ENCODE measurements at regions not wholly inside any gene's neighbourhood (a gene's known extent, or its start where the extent isn't known, plus 50 kb on each side); places are given as distances from the start of the nearest gene placed in this dataset.
"Not testable (repeated sequence)": the region's sequence is repeated elsewhere in the genome, so short reads cannot be mapped to it uniquely, and the experiment has no call there.

DNA sequence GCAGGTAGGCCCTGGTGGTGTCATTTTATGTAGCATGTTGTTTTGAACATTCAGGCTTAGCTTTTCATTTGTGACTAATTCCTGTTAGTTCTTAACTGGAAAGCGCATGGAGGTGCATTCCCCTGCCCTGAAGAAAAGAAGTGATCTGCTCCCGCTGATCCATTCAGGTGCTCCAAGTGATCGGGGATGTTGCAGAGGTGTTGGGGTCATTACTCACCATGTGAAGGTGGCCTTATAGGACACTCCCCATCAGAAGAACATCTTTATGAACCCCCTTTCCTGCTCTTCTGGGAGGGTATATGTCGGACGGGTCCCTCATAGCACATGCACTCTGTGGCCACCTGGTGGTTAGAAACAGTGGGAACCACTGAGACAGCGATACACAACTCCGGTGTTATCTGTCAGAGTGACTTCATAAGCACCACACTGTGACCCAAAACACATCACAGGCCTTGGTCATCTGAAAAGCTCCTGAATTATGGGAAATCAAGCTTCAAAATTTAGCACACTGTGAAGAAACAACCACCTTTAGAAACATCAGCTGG is 172.5 kb upstream of the NOTCH2NLA start:
- H3K79me2 ChIP-seq (ENCODE audit: control insufficient read depth, insufficient read depth, low read length): not testable (repeated sequence)

DNA sequence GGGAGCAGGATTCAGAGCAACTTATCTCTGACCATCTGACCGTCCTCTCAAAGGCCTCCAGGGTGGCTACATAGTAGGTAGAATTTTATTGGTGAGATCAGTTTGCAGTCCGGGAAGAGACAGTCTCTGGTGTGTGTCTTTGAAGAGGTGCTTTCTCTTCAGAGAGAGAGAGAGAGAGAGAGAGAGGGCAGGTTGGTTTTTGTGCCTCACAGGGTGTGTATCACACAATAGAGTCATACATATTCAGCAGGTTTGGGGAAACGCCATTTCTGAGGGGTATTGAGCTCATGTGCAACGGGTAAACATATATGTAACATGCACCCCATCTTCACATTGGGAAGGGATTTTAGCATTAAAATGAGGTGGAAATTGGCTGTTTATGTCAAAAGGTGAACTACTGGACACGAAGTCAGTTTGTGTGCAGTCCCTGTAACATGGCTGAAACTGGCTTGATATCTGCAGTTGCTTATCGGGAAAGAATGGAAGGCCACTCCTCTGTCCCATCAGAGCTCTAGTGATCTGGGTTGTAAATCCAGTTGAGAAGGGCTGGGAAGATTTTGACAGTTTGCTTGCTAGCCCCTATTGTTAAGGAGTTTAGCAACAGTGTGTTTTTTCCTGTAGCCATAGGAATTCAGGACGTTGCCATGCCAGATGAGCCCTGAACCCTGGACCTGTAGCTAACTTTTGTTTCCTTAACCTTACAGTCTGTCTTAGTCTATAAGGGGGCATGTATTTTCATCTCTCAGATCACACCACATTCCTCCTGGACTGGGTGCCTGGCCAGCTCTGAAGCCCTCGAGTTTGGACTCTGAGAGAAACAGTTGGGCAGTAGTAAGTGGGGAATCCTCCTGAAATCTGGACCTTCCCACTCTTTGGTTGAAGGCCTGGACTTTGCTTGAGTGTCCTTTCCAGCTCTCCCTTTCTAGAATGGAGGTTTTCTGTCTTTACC is 171.6 kb upstream of the NOTCH2NLA start:
- H3K9me3 ChIP-seq (ENCODE audit: control insufficient read depth, insufficient read depth, low read depth, low read length); H3K4me3 ChIP-seq (replicated peaks in 1 of 4; ENCODE audit: control extremely low read depth in 1 of 4, insufficient read depth in 1 of 4, low read depth in 3 of 4, low read length in 4 of 4); H3K27me3 ChIP-seq (ENCODE audit: control insufficient read depth, insufficient read depth, low read length); H4K20me1 ChIP-seq (ENCODE audit: control insufficient read depth, extremely low read depth, insufficient read depth, low read length); H3K27ac ChIP-seq (ENCODE audit: insufficient read depth, low read length); H3K36me3 ChIP-seq (ENCODE audit: control insufficient read depth, insufficient read depth, low read length); H3K4me1 ChIP-seq (ENCODE audit: control insufficient read depth, extremely low read depth, insufficient read depth, low read length); H3K9ac ChIP-seq (ENCODE audit: insufficient read depth, low read length); DNase-seq (ENCODE audit: low read depth in 2 of 2); H2AFZ ChIP-seq (ENCODE audit: low read length); H3K79me2 ChIP-seq (ENCODE audit: control insufficient read depth, insufficient read depth, low read length); H3K4me2 ChIP-seq (ENCODE audit: extremely low read depth, insufficient read depth, low read length): not testable (repeated sequence)

More for the DNA sequence above, 172.5 kb upstream of the NOTCH2NLA start:
- not testable (repeated sequence) for H3K27ac ChIP-seq (ENCODE audit: insufficient read depth, low read length); H3K9me3 ChIP-seq (ENCODE audit: control insufficient read depth, insufficient read depth, low read depth, low read length); H3K27me3 ChIP-seq (ENCODE audit: control insufficient read depth, insufficient read depth, low read length); H4K20me1 ChIP-seq (ENCODE audit: control insufficient read depth, extremely low read depth, insufficient read depth, low read length); H3K4me2 ChIP-seq (ENCODE audit: extremely low read depth, insufficient read depth, low read length); H2AFZ ChIP-seq (ENCODE audit: low read length); H3K36me3 ChIP-seq (ENCODE audit: control insufficient read depth, insufficient read depth, low read length); H3K4me1 ChIP-seq (ENCODE audit: control insufficient read depth, extremely low read depth, insufficient read depth, low read length); H3K9ac ChIP-seq (ENCODE audit: insufficient read depth, low read length); H3K4me3 ChIP-seq (replicated peaks in 1 of 4; ENCODE audit: control extremely low read depth in 1 of 4, insufficient read depth in 1 of 4, low read depth in 3 of 4, low read length in 4 of 4)
- DNase-seq (ENCODE audit: low read depth in 2 of 2): peak in 1 of 2 donors; percentile 9
- TF ChIP-seq, protein P1, sequence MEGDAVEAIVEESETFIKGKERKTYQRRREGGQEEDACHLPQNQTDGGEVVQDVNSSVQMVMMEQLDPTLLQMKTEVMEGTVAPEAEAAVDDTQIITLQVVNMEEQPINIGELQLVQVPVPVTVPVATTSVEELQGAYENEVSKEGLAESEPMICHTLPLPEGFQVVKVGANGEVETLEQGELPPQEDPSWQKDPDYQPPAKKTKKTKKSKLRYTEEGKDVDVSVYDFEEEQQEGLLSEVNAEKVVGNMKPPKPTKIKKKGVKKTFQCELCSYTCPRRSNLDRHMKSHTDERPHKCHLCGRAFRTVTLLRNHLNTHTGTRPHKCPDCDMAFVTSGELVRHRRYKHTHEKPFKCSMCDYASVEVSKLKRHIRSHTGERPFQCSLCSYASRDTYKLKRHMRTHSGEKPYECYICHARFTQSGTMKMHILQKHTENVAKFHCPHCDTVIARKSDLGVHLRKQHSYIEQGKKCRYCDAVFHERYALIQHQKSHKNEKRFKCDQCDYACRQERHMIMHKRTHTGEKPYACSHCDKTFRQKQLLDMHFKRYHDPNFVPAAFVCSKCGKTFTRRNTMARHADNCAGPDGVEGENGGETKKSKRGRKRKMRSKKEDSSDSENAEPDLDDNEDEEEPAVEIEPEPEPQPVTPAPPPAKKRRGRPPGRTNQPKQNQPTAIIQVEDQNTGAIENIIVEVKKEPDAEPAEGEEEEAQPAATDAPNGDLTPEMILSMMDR (conservative IDR thresholded peaks at IDR 0.05 in 1 of 2, IDR thresholded peaks at IDR 0.05 in 1 of 2; ENCODE audit: low read depth in 1 of 2, low read length in 2 of 2): peak; percentile 41 to 42

DNA sequence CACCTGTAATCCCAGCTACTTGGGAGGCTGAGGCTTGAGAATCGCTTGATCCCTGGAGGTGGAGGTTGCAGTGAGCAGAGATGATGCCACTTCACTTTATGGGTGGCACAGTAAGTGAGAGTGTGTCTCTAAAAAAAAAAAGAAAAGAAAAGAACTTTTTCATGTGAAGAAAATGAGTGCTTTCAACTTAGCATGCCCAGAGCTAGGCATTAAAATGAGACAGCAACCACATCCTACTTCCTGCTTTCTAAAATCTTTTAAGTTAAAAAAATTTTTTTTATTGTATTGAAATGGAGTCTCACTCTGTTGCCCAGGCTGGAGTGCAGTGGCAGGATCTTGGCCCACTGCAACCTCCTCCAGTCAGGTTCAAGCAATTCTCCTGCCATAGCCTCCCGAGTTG is 170.4 kb upstream of the NOTCH2NLA start:
- DNase-seq (ENCODE audit: low read depth in 2 of 2); H3K27ac ChIP-seq (ENCODE audit: insufficient read depth, low read length): not testable (repeated sequence)

DNA sequence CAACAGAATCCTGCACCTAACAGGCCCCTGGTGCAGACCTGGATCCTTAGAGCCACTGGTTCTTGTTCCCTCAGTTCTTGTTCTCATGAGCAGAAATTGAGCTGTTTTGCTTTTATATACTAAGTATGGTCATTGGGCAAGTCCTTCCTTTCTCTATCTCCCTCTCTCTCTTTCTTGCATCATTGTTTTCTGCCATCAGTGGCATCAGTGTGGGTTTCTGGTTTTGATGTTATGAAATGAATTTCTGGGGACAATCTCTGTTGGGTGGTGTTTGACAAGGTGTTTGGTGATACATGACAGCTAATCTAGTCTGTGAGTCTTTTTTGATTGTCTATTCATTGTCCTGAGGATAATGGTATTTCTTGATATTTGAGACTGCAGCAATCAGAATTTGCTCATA is 168.0 kb upstream of the NOTCH2NLA start:
- H3K27me3 ChIP-seq (ENCODE audit: control insufficient read depth, insufficient read depth, low read length); H2AFZ ChIP-seq (ENCODE audit: low read length); H3K79me2 ChIP-seq (ENCODE audit: control insufficient read depth, insufficient read depth, low read length); H3K4me3 ChIP-seq (replicated peaks in 1 of 4; ENCODE audit: control extremely low read depth in 1 of 4, insufficient read depth in 1 of 4, low read depth in 3 of 4, low read length in 4 of 4); H3K4me2 ChIP-seq (ENCODE audit: extremely low read depth, insufficient read depth, low read length); H3K4me1 ChIP-seq (ENCODE audit: control insufficient read depth, extremely low read depth, insufficient read depth, low read length); DNase-seq (ENCODE audit: low read depth in 2 of 2); H4K20me1 ChIP-seq (ENCODE audit: control insufficient read depth, extremely low read depth, insufficient read depth, low read length); H3K36me3 ChIP-seq (ENCODE audit: control insufficient read depth, insufficient read depth, low read length); H3K27ac ChIP-seq (ENCODE audit: insufficient read depth, low read length); H3K9me3 ChIP-seq (ENCODE audit: control insufficient read depth, insufficient read depth, low read depth, low read length); H3K9ac ChIP-seq (ENCODE audit: insufficient read depth, low read length): not testable (repeated sequence)

More for the DNA sequence above, 170.4 kb upstream of the NOTCH2NLA start:
- H3K36me3 ChIP-seq (ENCODE audit: control insufficient read depth, insufficient read depth, low read length); H3K27me3 ChIP-seq (ENCODE audit: control insufficient read depth, insufficient read depth, low read length); H3K4me1 ChIP-seq (ENCODE audit: control insufficient read depth, extremely low read depth, insufficient read depth, low read length); H3K4me3 ChIP-seq (replicated peaks in 1 of 4; ENCODE audit: control extremely low read depth in 1 of 4, insufficient read depth in 1 of 4, low read depth in 3 of 4, low read length in 4 of 4); H3K9ac ChIP-seq (ENCODE audit: insufficient read depth, low read length); H2AFZ ChIP-seq (ENCODE audit: low read length); H3K9me3 ChIP-seq (ENCODE audit: control insufficient read depth, insufficient read depth, low read depth, low read length); H3K4me2 ChIP-seq (ENCODE audit: extremely low read depth, insufficient read depth, low read length); H3K79me2 ChIP-seq (ENCODE audit: control insufficient read depth, insufficient read depth, low read length); H4K20me1 ChIP-seq (ENCODE audit: control insufficient read depth, extremely low read depth, insufficient read depth, low read length): not testable (repeated sequence)

DNA sequence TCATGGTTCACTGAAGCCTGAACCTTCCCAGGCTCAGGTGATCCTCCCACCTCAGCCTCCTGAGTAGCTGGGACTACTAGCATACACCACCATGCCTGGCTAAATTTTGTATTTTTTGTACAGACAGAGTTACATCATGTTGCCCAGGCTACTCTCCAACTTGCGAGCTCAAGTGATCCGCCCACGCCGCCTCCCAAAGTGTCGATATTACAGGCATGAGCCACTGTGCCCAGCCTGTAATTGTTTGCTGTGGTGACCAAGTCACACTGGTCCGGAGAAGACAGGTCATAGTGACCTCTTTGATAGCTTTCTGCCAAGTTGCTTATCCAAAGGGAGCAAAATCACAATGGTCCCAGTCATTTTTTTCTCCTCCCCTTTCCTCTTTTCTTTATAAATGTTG is 167.4 kb upstream of the NOTCH2NLA start:
- H3K27ac ChIP-seq (ENCODE audit: insufficient read depth, low read length); H3K79me2 ChIP-seq (ENCODE audit: control insufficient read depth, insufficient read depth, low read length); H4K20me1 ChIP-seq (ENCODE audit: control insufficient read depth, extremely low read depth, insufficient read depth, low read length); H3K4me2 ChIP-seq (ENCODE audit: extremely low read depth, insufficient read depth, low read length); H3K4me3 ChIP-seq (replicated peaks in 1 of 4; ENCODE audit: control extremely low read depth in 1 of 4, insufficient read depth in 1 of 4, low read depth in 3 of 4, low read length in 4 of 4); H3K4me1 ChIP-seq (ENCODE audit: control insufficient read depth, extremely low read depth, insufficient read depth, low read length); DNase-seq (ENCODE audit: low read depth in 2 of 2); H3K9ac ChIP-seq (ENCODE audit: insufficient read depth, low read length); H3K9me3 ChIP-seq (ENCODE audit: control insufficient read depth, insufficient read depth, low read depth, low read length); H2AFZ ChIP-seq (ENCODE audit: low read length); H3K36me3 ChIP-seq (ENCODE audit: control insufficient read depth, insufficient read depth, low read length); H3K27me3 ChIP-seq (ENCODE audit: control insufficient read depth, insufficient read depth, low read length): not testable (repeated sequence)

DNA sequence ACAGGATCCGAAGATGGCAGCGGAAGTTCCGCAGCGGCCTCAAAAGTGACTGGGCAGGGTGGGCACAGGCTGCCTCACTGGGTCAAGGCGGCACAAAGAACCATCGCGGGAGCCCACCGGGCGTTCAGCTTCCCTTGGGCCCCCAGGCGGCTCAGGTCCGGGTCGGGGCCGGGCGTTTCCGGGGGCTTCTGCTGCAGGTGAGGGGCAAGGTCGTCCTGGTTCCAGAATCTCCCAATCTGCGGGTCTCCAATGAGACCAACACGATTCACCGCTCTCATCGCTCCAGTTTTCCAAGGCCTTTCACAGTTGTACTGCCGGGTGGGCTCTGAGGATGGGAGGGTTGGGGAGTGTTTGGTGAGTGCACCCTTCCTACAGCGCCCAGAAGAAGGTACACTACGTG is 165.0 kb upstream of the NOTCH2NLA start:
- not testable (repeated sequence) for H3K27me3 ChIP-seq (ENCODE audit: control insufficient read depth, insufficient read depth, low read length); H3K79me2 ChIP-seq (ENCODE audit: control insufficient read depth, insufficient read depth, low read length); H2AFZ ChIP-seq (ENCODE audit: low read length); DNase-seq (ENCODE audit: low read depth in 2 of 2); H3K27ac ChIP-seq (ENCODE audit: insufficient read depth, low read length); H3K4me2 ChIP-seq (ENCODE audit: extremely low read depth, insufficient read depth, low read length); H3K9me3 ChIP-seq (ENCODE audit: control insufficient read depth, insufficient read depth, low read depth, low read length); H3K9ac ChIP-seq (ENCODE audit: insufficient read depth, low read length); H3K4me1 ChIP-seq (ENCODE audit: control insufficient read depth, extremely low read depth, insufficient read depth, low read length); H3K4me3 ChIP-seq (replicated peaks in 1 of 4; ENCODE audit: control extremely low read depth in 1 of 4, insufficient read depth in 1 of 4, low read depth in 3 of 4, low read length in 4 of 4); H3K36me3 ChIP-seq (ENCODE audit: control insufficient read depth, insufficient read depth, low read length); H4K20me1 ChIP-seq (ENCODE audit: control insufficient read depth, extremely low read depth, insufficient read depth, low read length)
